ENCODE measurements at regions not wholly inside any gene's neighbourhood (a gene's known extent, or its start where the extent isn't known, plus 50 kb on each side); places are given as distances from the start of the nearest gene placed in this dataset.

- no peak for DNase-seq (ENCODE audit: low read depth)
Measured at GRCh38 chr21:43364261-43364510, 62.7 kb downstream of the SIK1 start.

- no peak for DNase-seq (ENCODE audit: low read depth)
Measured at GRCh38 chr21:43363506-43364260, 63.2 kb downstream of the SIK1 start.

GRCh38 chr21:43362915-43363314, 64.0 kb downstream of the SIK1 start:
- no peak for DNase-seq (ENCODE audit: low read depth)

GRCh38 chr21:43362321-43362791, 64.6 kb downstream of the SIK1 start:
- DNase-seq (ENCODE audit: low read depth) = peak; percentile 88

- DNase-seq (ENCODE audit: low read depth) = peak; percentile 93
Measured at GRCh38 chr21:43361493-43362296, 65.2 kb downstream of the SIK1 start.

- peak; percentile 72 for DNase-seq (ENCODE audit: low read depth)
Measured at GRCh38 chr21:43361127-43361492, 65.8 kb downstream of the SIK1 start.

- no peak for DNase-seq (ENCODE audit: low read depth)
Measured at GRCh38 chr21:43360441-43361126, 66.3 kb downstream of the SIK1 start.

GRCh38 chr21:43358940-43359822, 67.8 kb downstream of the SIK1 start:
- no peak for DNase-seq (ENCODE audit: low read depth)

GRCh38 chr21:43357715-43358430, 69.1 kb downstream of the SIK1 start:
- no peak for DNase-seq (ENCODE audit: low read depth)

- no peak for DNase-seq (ENCODE audit: low read depth)
Measured at GRCh38 chr21:43355925-43356289, 71.0 kb downstream of the SIK1 start.

- no peak for DNase-seq (ENCODE audit: low read depth)
Measured at GRCh38 chr21:43355266-43355924, 71.5 kb downstream of the SIK1 start.

- no peak for DNase-seq (ENCODE audit: low read depth)
Measured at GRCh38 chr21:43354666-43355065, 72.3 kb downstream of the SIK1 start.

GRCh38 chr21:43354026-43354420, 72.9 kb downstream of the SIK1 start:
- no peak for DNase-seq (ENCODE audit: low read depth)

- no peak for DNase-seq (ENCODE audit: low read depth)
Measured at GRCh38 chr21:43353282-43354025, 73.5 kb downstream of the SIK1 start.

GRCh38 chr21:43352568-43353281, 74.2 kb downstream of the SIK1 start:
- DNase-seq (ENCODE audit: low read depth) = peak; percentile 41

- DNase-seq (ENCODE audit: low read depth) = no peak
Measured at GRCh38 chr21:43352154-43352537, 74.8 kb downstream of the SIK1 start.

- no peak for DNase-seq (ENCODE audit: low read depth)
Measured at GRCh38 chr21:43351501-43352153, 75.3 kb downstream of the SIK1 start.

- no peak for DNase-seq (ENCODE audit: low read depth)
Measured at GRCh38 chr21:43349644-43350043, 77.3 kb downstream of the SIK1 start.

GRCh38 chr21:43348801-43349261, 78.1 kb downstream of the SIK1 start:
- DNase-seq (ENCODE audit: low read depth) = no peak

Measured in EH (cell line).